GM12801 (cell line): ENCODE measurements at regions not wholly inside any gene's neighbourhood (a gene's known extent, or its start where the extent isn't known, plus 50 kb on each side); places are given as distances from the start of the nearest gene placed in this dataset.

Source experiments
- CTCF ChIP-seq: IDR thresholded peaks from one replicate; pipeline ENCODE4 v1.5.1; 2011; ENCODE audit warnings: control low read depth; ENCODE audit not compliant: insufficient read length; ENCODE audit errors: extremely low read depth

- no peak for TF ChIP-seq CTCF
Measured at GRCh38 chr2:35415942-35416341, 939.6 kb upstream of the CRIM1 start.

- no peak for TF ChIP-seq CTCF
Measured at GRCh38 chr2:35415282-35415681, 940.3 kb upstream of the CRIM1 start.

- TF ChIP-seq CTCF: peak; percentile 9
Measured at GRCh38 chr2:35410431-35411061, 945.0 kb upstream of the CRIM1 start.

- TF ChIP-seq CTCF: no peak
Measured at GRCh38 chr2:35409762-35410161, 945.8 kb upstream of the CRIM1 start.

- TF ChIP-seq CTCF: no peak
Measured at GRCh38 chr2:35408320-35408719, 947.3 kb upstream of the CRIM1 start.

- no peak for TF ChIP-seq CTCF
Measured at GRCh38 chr2:35391736-35392442, 963.7 kb upstream of the CRIM1 start.

- TF ChIP-seq CTCF: no peak
Measured at GRCh38 chr2:35378791-35379190, 976.8 kb upstream of the CRIM1 start.
